Posterior cingulate gyrus (tissue), 11 donors: ENCODE measurements at regions not wholly inside any gene's neighbourhood (a gene's known extent, or its start where the extent isn't known, plus 50 kb on each side); places are given as distances from the start of the nearest gene placed in this dataset.
"Not testable (repeated sequence)": the region's sequence is repeated elsewhere in the genome, so short reads cannot be mapped to it uniquely, and the experiment has no call there.

Experiments
- DNase-seq, 10 donors: peaks; one replicate each; pipeline versions ENCODE4 v3.0.0 to v3.0.0-alpha.2; 2020 to 2021; ENCODE audit warnings: mixed read lengths in 3 of 10
- intact Hi-C: fragments of 100-400 bp; cut with DNase I; formaldehyde crosslinking; loops from one replicate; pipeline ENCODE4 v1.15.1; 2023

- intact Hi-C loops: no loop called here
- DNase-seq: no peak
Measured at GRCh38 chr3:26763723-26764122, 141.2 kb downstream of the LRRC3B start.

- DNase-seq: no peak
- intact Hi-C loops: no loop called here
Measured at GRCh38 chr3:26766031-26766430, 143.5 kb downstream of the LRRC3B start.

GRCh38 chr3:26768068-26768651 is 145.6 kb downstream of the LRRC3B start:
- intact Hi-C loops: no loop called here

DNA sequence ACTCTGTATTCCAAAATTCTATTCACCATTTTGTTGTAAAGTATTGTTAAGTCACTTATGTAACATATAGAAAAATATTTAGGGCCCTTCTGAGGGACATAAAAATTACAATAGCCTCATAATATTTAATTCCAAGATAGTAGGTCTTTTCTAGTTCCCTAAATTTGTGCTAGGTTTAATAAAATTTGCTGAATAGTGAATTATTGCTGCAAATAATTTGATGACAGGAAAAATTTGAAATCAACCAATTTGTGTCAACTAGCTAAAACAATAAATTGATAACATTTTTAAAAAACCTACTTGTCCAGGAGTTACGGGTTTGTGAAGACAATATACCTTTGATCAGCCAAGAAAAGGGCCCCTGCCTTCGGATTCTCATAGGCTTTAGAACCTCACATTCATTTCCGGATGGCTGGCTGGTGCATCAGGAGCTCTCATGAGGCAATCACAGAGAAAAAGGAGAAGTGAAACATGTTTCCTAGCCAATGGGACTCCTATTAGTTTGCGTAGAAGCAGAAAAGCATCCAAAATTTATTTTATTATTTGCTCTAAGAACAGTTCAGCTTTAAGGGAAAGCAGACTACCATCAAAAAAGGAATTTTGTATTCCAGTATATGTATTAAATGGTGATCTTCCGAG is 177.2 kb downstream of the LRRC3B start:
- intact Hi-C loops: no loop called here
- no peak for DNase-seq

More at GRCh38 chr3:26768068-26768651, 145.6 kb downstream of the LRRC3B start:
- DNase-seq: peak in 2 of 10 donors; percentile 62 to 73

- DNase-seq: no peak
- intact Hi-C loops: no loop called here
Measured at GRCh38 chr3:26807272-26807671, 184.7 kb downstream of the LRRC3B start.

DNA sequence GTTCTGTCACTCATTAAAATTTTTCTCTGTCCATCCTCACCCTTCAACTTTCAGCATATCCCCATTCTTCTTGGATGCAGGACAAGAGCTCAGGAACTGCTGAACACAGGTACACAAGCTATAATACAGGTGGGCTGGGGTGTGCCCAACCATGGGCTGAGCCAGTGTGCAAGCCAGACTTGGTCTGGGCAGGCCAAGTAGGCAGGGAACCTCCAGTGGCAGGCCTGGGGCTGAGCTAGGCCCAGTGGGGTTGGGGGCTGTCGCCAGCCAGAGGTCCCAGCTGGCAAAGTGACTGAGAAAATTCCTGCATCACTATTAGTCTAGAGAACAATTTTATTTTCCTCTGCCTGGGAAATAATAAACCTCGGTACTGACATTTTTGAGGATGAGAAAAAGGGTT is 202.9 kb downstream of the LRRC3B start:
- intact Hi-C loops: no loop called here
- DNase-seq: peak in 3 of 10 donors; percentile 11 to 58 (median 42)

- DNase-seq: peak in 1 of 10 donors; percentile 27
- intact Hi-C loops: no loop called here
Measured at GRCh38 chr3:26827169-26827568, 204.6 kb downstream of the LRRC3B start.

DNA sequence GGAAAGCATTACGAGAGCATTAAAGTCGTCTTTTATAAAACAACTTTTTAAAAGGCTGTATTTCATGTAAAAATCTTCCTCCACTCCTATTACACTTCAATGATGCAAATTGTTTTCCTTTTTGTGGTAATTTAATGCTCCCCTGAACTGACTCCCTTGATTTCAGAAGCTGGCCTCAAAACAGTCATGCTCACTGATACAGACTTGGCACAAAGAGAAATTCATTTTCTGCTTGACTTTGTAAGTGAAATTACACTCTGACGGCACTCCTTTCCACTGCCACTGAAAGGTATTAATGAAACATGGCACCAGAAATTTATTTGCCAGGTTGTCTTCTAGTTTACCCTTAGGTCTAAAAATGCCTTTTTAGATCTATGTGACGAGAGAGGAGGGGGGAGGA is 215.5 kb downstream of the LRRC3B start:
- intact Hi-C loops: no loop called here
- no peak for DNase-seq

DNA sequence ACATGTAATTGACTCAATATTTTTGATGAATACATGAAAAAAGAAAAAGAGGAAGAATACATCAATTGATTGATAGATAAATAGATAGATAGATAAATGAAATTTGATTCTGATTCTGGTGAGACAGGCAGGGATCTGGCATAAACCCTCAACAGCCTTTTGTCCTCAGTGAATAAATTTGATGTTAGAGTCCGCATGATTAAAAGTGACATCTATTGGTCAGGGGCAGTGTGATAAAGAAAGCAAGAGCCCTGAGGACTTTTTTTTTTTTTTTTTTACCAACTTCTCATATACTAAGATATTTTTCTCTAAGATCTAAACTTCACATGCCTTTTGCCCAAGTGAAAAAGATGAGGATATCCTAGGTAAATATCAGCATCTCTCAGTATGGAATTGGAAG is 216.4 kb downstream of the LRRC3B start:
- no peak for DNase-seq
- intact Hi-C loops: no loop called here

DNA sequence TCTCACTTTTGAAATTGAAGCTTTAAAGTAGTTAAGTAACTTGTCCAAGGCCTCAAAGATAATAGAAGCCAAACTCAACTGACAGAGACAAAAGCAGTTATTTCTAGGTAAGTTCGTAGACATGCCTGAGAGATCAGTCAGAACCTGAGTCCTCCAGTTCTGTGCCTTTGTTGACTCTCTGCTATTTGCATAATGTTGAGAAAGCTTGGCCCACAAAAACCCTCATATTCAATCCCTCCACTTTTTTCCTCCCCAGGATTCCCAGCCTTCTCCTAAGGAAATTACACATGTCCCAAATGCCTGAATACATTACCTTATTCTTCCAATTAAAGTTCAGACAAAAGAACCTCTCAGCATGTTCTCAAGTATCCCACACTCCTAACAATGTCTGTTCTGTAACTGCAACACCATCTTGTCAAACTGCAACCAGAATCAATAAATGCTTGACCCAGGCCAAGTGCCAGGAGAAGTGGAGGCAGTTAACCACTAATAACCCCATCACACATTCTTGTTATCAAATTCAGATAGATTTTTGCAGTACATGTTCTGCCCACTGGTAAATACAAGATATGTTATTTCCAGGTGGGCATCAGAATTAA is 217.8 kb downstream of the LRRC3B start:
- intact Hi-C loops: no loop called here
- no peak for DNase-seq

DNA sequence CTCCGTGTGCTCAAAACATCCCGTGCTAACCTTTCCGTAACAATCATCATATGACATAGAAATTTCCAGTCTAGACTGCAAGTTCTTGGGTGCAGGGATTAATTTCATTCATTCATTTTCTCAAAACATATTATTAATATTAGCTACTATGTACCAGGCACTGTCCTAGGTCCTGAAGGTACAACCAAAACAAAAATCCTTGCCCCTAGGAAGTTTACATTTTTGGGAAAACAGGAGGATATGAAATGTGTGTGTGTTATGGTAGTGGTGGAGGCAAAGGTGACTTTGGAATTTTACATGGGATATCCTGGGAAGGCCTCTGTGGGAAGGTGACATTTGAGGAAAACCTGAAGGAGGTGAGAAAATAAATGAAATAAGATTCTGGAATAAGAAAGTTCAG is 222.6 kb downstream of the LRRC3B start:
- intact Hi-C loops: no loop called here

DNA sequence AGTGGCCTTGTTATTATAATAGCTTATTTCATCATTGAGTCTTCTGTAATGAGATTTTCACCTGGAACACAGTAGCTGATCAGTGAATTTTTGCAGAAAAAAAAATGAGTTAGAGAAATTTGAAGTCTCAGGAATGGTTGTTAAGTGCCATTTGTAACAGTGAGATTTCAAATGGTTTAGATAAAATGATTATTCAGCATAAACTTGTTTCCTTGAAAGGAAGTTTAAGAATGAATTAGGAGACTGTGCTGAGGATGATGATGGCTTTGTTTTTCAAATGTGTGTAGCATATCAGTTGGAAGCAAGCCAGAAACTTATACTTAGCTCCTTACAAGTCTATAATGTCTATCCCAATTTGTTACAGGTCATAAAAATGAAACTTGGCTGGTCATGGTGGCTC is 225.1 kb downstream of the LRRC3B start:
- DNase-seq: no peak
- intact Hi-C loops: no loop called here

More for the DNA sequence above, 222.6 kb downstream of the LRRC3B start:
- no peak for DNase-seq

DNA sequence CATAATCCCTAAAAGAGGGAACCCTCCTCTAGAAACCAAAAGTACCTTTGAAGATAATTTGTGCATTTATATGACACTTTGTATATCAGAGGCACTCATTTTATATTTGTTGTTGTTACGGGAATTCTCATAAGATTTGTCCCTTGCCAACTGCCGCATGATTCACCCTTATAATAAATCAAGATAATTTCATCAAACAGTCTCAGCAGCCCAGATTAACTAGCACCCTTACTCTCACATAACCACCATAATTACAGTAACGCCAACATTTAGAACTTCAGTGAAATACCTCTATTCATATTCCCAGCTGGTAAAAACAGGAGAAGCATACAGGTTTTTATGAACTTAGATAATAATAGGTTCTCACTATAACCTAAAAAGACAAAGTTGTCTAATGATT is 271.9 kb downstream of the LRRC3B start:
- DNase-seq: no peak
- intact Hi-C loops: no loop called here

DNA sequence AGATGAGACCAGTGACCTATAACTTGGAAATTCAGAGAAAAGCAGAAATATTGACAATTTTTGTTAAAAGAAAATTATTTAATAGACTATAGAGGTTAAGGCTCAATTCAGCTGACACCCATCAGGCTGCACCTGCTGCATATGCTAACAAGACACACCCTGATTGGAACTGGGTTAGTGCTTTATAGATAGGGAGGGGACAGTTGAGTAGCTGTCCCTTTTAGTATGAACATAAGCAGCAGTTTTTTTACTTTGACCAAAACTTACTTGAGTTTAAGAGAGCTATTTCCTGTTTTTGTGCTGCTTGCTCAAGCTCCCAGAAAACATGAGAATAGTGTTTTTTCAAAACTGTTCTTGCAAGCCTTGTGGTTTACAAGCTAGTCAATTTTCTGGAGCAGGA is 292.6 kb downstream of the LRRC3B start:
- intact Hi-C loops: no loop called here
- DNase-seq: no peak

DNA sequence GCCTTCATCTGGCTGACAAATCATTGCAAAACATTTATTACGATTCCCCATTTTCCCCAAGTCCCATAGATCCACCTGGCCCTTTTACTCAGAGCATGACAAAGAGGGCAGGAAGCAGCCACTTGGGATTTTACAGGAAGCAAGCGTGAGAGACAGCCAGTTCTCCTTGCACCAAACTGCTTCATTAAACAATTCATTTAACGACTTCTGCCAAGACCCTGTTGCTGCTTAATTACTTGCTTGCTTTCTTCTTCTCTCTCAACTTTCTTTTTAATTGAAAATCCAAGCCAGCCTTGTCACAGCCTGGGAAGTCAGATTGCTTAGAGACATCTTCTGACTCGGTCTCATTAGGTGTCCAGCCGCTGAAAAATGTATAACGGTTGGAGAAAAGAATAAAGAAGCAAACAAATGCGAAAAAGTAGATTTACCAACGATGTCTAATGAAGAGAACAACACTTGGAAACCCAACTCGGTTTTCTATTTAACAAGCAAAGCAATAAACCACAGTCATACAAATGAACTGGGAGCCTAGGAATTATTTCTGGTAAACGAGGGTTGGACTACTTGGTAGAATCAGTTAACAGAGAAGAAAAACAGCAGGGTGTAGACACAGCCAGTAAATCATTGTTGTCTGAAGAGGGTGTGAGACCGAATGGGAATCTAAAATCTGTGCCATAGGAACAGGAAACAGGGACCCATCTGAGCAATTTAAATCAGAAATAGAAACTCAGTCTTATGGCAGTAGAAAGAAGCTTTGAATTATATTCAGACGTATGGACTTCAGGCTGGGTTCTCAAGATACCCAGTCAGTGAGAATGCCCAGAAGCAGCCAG is 298.3 kb downstream of the LRRC3B start:
- DNase-seq: peak in 1 of 10 donors; percentile 8
- intact Hi-C loops: no loop called here

- intact Hi-C loops: no loop called here
- DNase-seq: no peak
Measured at GRCh38 chr3:26931896-26932295, 309.3 kb downstream of the LRRC3B start.

DNA sequence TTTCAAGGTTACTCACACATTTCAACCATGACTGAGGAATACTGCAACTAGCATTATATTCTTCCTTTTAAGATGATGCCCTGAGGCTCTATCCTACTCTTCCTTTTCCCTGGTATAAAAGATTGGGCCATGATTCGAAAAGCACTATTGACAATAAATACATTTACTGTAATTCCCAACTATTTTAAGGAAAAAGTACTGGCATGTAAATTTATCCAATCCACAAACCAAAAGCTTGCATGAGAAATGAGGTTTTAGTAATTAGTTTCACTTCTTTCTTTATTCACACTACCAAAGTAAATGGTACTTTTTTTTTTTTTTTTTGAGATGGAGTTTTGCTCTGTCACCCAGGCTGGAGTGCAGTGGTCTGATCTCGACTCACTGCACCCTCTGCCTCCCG is 310.2 kb downstream of the LRRC3B start:
- intact Hi-C loops: no loop called here
- no peak for DNase-seq

- DNase-seq, intact Hi-C loops: not testable (repeated sequence)
Measured at GRCh38 chr3:26945480-26945879, 322.9 kb downstream of the LRRC3B start.

DNA sequence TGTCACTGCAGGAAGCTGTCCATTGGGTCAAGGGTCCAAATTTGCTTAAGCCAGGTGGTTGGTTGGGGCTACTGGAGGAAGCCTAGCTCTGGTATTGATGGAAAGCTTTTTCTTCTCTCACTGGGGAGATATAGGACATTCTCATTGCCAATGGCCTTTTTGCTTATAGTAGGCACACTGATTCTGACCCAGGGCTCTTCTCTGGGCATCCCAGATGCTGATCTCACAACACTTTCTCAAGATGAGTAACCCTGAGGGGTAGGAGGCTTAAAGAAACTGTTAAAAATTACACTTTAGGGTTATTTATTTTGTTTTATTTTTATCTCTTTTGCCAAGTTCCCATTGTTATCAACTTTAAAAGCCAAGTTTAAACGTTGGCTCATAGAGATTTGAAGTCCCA is 337.8 kb downstream of the LRRC3B start:
- intact Hi-C loops: no loop called here
- DNase-seq: no peak

- DNase-seq: no peak
- intact Hi-C loops: no loop called here
Measured at GRCh38 chr3:26962492-26963360, 340.2 kb downstream of the LRRC3B start.
